Esophagus muscularis mucosa (tissue), 4 donors: ENCODE measurements at regions not wholly inside any gene's neighbourhood (a gene's known extent, or its start where the extent isn't known, plus 50 kb on each side); places are given as distances from the start of the nearest gene placed in this dataset.
"Not testable (repeated sequence)": the region's sequence is repeated elsewhere in the genome, so short reads cannot be mapped to it uniquely, and the experiment has no call there.

Experiments
- DNase-seq: peaks from one replicate; pipeline ENCODE4 v3.0.0-alpha.2; 2017; ENCODE audit errors: extremely low spot score
- H3K27ac ChIP-seq, 4 donors: fragments of 200-600 bp; sonication (generic); replicated peaks in 1 of 4; 1 replicate in 3 of 4; 2 replicates in 1 of 4; pipeline ENCODE4 v1.5.1; 2016 to 2019; ENCODE audit warnings: mild to moderate bottlenecking in 1 of 4
- H3K27me3 ChIP-seq, 4 donors: fragments of 200-600 bp; sonication (generic); one replicate each; pipeline versions ENCODE4 v1.5.1 to v1.6.0; 2016 to 2019
- H3K36me3 ChIP-seq, 4 donors: fragments of 200-600 bp; sonication (generic); one replicate each; pipeline ENCODE4 v1.5.1; 2016 to 2019
- H3K4me1 ChIP-seq, 4 donors: fragments of 200-600 bp; sonication (generic); one replicate each; pipeline ENCODE4 v1.5.1; 2016 to 2019
- H3K4me3 ChIP-seq, 4 donors: fragments of 200-600 bp; sonication (generic); 1 replicate in 2 of 4; 2 replicates in 2 of 4; pipeline ENCODE4 v1.5.1; 2016 to 2019; ENCODE audit warnings: mild to moderate bottlenecking in 4 of 4, moderate library complexity in 1 of 4
- H3K9me3 ChIP-seq, 4 donors: fragments of 200-600 bp; sonication (generic); 1 replicate in 3 of 4; 2 replicates in 1 of 4; pipeline ENCODE4 v1.5.1; 2016 to 2019
- EP300 ChIP-seq: sonication (generic); formaldehyde crosslinking; IDR thresholded peaks from one replicate; pipeline ENCODE4 v1.6.1; 2017; ENCODE audit warnings: antibody characterized with exemption
- POLR2A ChIP-seq: fragments of 450-650 bp; IDR thresholded peaks from one replicate; pipeline ENCODE4 v1.6.1; 2017; ENCODE audit warnings: antibody characterized with exemption, moderate library complexity, mild to moderate bottlenecking, low read depth
- POLR2AphosphoS5 ChIP-seq, 2 donors: sonication (generic); formaldehyde crosslinking; IDR thresholded peaks; one replicate each; pipeline ENCODE4 v1.6.1; 2017; ENCODE audit warnings: antibody characterized with exemption in 2 of 2
- WGBS: methylation state at CpG from one replicate; pipeline ENCODE4 v1.1.5; 2018; 5-methylcytosine and 5-hydroxymethylcytosine counted together
- intact Hi-C: fragments of 100-400 bp; cut with DNase I; formaldehyde crosslinking; loops from one replicate; pipeline ENCODE4 v1.15.1; 2023
- TF ChIP-seq, protein P1 (sequence below), 3 experiments: fragments of 200-600 bp in 2 of 3; fragments of 450-650 bp in 1 of 3; sonication (generic) in 2 of 3; IDR thresholded peaks; one replicate each; pipeline ENCODE4 v1.5.1; 2017 to 2019; ENCODE audit warnings: antibody characterized with exemption in 3 of 3, mild to moderate bottlenecking in 2 of 3, moderate library complexity in 1 of 3

DNA sequence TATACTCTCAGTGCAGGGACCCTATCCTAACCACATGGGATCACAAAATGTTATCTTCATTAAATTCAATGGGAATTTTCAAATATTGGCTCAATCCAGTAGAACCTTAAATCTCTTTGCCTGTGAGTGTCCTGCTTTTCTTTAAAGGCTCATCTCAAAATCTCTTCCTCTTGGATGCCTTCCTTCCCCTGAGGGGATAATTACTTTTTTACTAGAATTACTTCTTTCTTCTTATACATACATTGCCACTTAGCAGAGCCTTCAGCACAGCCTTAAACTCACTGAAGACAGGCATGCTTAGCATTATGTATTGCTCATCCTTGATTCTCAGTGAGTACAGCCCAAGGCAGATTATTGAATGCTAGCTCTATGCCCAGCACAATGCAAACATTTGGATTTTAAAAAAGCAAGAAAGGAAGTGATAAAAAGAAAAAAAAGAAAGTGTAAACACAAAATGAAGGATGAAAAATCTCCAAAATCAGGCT lies 1918.0 kb upstream of the FLRT2 start:
- Histone ChIP-seq H3K36me3 (no peaks in the 10 kb centered on the region), H3K27me3 (no peaks in the 10 kb centered on the region), H3K27ac (no peak overlapping the region), H3K4me1 (no peaks in the 10 kb centered on the region), H3K4me3 (no peak overlapping the region), H3K9me3 (no peaks in the 10 kb centered on the region)
- no peak for DNase-seq
- TF ChIP-seq POLR2A = no peak
- no peak for TF ChIP-seq EP300
- no peak for TF ChIP-seq POLR2AphosphoS5 (IDR thresholded peaks at IDR 0.05)
- intact Hi-C loops = no loop called here

DNA sequence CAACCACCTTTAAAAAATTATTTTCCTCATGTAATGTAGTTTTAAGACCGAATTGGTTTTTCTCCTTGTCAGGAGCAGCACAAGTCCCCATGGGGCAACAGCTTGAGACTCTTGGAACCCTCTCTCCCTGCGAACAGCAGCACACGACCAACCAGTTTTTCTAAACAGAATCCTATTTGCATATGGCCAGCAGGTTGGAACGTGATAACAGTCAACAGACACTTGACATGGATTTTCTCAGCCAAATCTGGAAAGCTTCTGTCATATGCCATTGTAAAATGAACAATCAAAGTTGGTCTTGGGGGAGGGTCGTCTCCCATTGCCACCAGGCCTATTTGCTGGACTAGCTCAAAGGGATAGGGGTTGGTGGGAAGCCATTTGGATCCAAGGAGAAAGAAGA lies 1915.0 kb upstream of the FLRT2 start:
- TF ChIP-seq, protein P1, sequence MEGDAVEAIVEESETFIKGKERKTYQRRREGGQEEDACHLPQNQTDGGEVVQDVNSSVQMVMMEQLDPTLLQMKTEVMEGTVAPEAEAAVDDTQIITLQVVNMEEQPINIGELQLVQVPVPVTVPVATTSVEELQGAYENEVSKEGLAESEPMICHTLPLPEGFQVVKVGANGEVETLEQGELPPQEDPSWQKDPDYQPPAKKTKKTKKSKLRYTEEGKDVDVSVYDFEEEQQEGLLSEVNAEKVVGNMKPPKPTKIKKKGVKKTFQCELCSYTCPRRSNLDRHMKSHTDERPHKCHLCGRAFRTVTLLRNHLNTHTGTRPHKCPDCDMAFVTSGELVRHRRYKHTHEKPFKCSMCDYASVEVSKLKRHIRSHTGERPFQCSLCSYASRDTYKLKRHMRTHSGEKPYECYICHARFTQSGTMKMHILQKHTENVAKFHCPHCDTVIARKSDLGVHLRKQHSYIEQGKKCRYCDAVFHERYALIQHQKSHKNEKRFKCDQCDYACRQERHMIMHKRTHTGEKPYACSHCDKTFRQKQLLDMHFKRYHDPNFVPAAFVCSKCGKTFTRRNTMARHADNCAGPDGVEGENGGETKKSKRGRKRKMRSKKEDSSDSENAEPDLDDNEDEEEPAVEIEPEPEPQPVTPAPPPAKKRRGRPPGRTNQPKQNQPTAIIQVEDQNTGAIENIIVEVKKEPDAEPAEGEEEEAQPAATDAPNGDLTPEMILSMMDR (IDR thresholded peaks at IDR 0.05) = no peak
- TF ChIP-seq POLR2A (no peak), POLR2AphosphoS5 (IDR thresholded peaks at IDR 0.05) (no peak)
- 85% methylated on average over 5 of the region's 5 CpGs for WGBS
- Histone ChIP-seq H3K27ac (no peak overlapping the region), H3K4me1 (no peaks in the 10 kb centered on the region), H3K4me3 (no peak overlapping the region), H3K27me3 (no peaks in the 10 kb centered on the region), H3K9me3 (no peaks in the 10 kb centered on the region), H3K36me3 (no peaks in the 10 kb centered on the region)
- intact Hi-C loops = no loop called here
- DNase-seq = no peak

DNA sequence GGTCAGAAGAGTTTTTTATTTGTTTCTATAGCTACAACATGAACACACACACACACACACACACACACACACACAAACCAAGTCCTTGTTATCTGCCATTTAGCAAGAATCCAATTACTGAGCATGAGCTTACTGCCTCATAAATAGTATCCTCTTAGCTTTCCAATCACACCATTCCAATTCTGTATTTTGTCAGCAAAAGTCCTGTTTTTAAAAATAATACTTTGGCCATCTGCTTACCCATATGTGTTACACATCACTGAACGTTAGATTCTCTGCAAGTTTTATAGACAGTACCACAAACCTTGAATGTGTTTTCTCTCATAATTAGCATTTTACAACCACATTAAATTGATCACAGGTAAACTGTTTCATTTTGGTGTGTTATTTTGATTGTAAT lies 1905.4 kb upstream of the FLRT2 start:
- Histone ChIP-seq H3K4me3 (no peak overlapping the region), H3K27ac (no peak overlapping the region), H3K27me3 (no peaks in the 10 kb centered on the region), H3K9me3 (no peaks in the 10 kb centered on the region), H3K36me3 (no peaks in the 10 kb centered on the region), H3K4me1 (peaks cover 0 to 8% (median 0%) of the 10 kb centered on the region in 4 donors)
- no peak for TF ChIP-seq EP300
- no peak for TF ChIP-seq POLR2AphosphoS5 (IDR thresholded peaks at IDR 0.05)
- TF ChIP-seq, protein P1 (IDR thresholded peaks at IDR 0.05) = no peak
- TF ChIP-seq POLR2A = no peak
- WGBS = 53% methylated on average over 1 of the region's 1 CpG
- DNase-seq = no peak
- intact Hi-C loops = no loop called here

DNA sequence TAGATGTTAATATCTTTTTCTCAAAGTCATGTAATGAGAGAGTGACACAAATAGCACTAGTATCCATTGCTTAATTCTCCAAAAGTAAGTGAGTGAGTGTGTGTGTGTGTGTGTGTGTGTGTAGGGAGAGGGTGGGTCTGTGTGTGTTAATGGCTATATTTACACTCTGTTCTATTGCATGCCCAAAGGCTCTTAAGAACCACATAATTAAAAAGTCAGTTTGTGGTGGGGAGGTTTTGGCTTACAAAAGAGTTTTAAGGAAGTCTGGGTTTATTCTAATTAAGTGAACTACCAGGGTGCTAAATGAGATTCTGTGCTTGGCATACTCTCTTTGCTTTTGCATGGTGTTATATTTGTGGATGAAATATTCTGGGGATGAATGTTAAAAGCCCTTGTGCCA lies 1897.6 kb upstream of the FLRT2 start:
- Histone ChIP-seq H3K27ac (no peak overlapping the region), H3K27me3 (no peaks in the 10 kb centered on the region), H3K36me3 (no peaks in the 10 kb centered on the region), H3K9me3 (no peaks in the 10 kb centered on the region), H3K4me3 (no peak overlapping the region), H3K4me1 (no peaks in the 10 kb centered on the region)
- no peak for DNase-seq
- intact Hi-C loops = no loop called here
- TF ChIP-seq, protein P1 (IDR thresholded peaks at IDR 0.05) = no peak
- TF ChIP-seq EP300 (no peak), POLR2AphosphoS5 (IDR thresholded peaks at IDR 0.05) (no peak), POLR2A (no peak)

- intact Hi-C loops = no loop called here
- TF ChIP-seq EP300 = no peak
- no peak for TF ChIP-seq POLR2AphosphoS5 (IDR thresholded peaks at IDR 0.05)
- TF ChIP-seq POLR2A = no peak
- TF ChIP-seq, protein P1 (IDR thresholded peaks at IDR 0.05) = no peak
- Histone ChIP-seq H3K36me3 (no peaks in the 10 kb centered on the region), H3K27ac (no peak overlapping the region), H3K4me1 (no peaks in the 10 kb centered on the region), H3K4me3 (no peak overlapping the region), H3K27me3 (no peaks in the 10 kb centered on the region), H3K9me3 (no peaks in the 10 kb centered on the region)
- WGBS = 91% methylated on average over 18 of the region's 18 CpGs
- no peak for DNase-seq
Measured at GRCh38 chr14:83638748-83639504, 1891.0 kb upstream of the FLRT2 start.

GRCh38 chr14:83639505-83639875 lies 1890.5 kb upstream of the FLRT2 start:
- intact Hi-C loops, H3K4me1 ChIP-seq, H3K27me3 ChIP-seq, H3K9me3 ChIP-seq, H3K36me3 ChIP-seq, H3K4me3 ChIP-seq, H3K27ac ChIP-seq, DNase-seq: not testable (repeated sequence)
- 88% methylated on average over 15 of the region's 18 CpGs for WGBS
